ENCODE measurements at regions not wholly inside any gene's neighbourhood (a gene's known extent, or its start where the extent isn't known, plus 50 kb on each side); places are given as distances from the start of the nearest gene placed in this dataset.

- ChIA-PET CTCF (no interaction called here), POLR2A (no interaction called here), SMC1A (ENCODE audit: uncharacterized antibody, unreplicated experiment) (no interaction called here), RAD21 (ENCODE audit: unreplicated experiment) (no interaction called here)
- Histone ChIP-seq H3K27me3 (replicated peaks in 1 of 2; ENCODE audit: control insufficient read depth in 2 of 2, insufficient read depth in 2 of 2, low read length in 1 of 2) (no peaks in the 10 kb centered on the region), H3K9me3 (replicated peaks; ENCODE audit: control insufficient read depth, insufficient read depth, low read length) (no peaks in the 10 kb centered on the region), H3K4me1 (ENCODE audit: control insufficient read depth, insufficient read depth, low read length) (no peaks in the 10 kb centered on the region), H4K20me1 (ENCODE audit: control insufficient read depth, insufficient read depth) (no peaks in the 10 kb centered on the region), H3K4me3 (no peak overlapping the region), H2AFZ (ENCODE audit: control insufficient read depth, low read depth, low read length) (no peak overlapping the region), H3K79me2 (ENCODE audit: control insufficient read depth, insufficient read depth, low read length) (no peaks in the 10 kb centered on the region), H3K9ac (ENCODE audit: control insufficient read depth, insufficient read depth, low read length) (no peak overlapping the region), H3K4me2 (ENCODE audit: control insufficient read depth, insufficient read depth) (no peak overlapping the region), H3K36me3 (ENCODE audit: control insufficient read depth in 2 of 2, insufficient read depth in 2 of 2, low read length in 1 of 2) (no peaks in the 10 kb centered on the region), H3K27ac (ENCODE audit: control insufficient read depth, insufficient read depth) (no peak overlapping the region)
- intact Hi-C loops (cut with micrococcal nuclease; ENCODE audit: unreplicated experiment) = no loop called here
- no peak for TF ChIP-seq STAT3 (IDR thresholded peaks at IDR 0.05; ENCODE audit: low read depth, low read length)
- TF ChIP-seq HDAC2 (IDR thresholded peaks at IDR 0.05) = no peak
- no peak for TF ChIP-seq CEBPB (IDR thresholded peaks at IDR 0.05; ENCODE audit: borderline replicate concordance in 1 of 2, low read depth in 2 of 2, low read length in 2 of 2)
- no peak for TF ChIP-seq ZBTB4 (CRISPR knock-in tag; IDR thresholded peaks at IDR 0.05)
- TF ChIP-seq, protein P1, sequence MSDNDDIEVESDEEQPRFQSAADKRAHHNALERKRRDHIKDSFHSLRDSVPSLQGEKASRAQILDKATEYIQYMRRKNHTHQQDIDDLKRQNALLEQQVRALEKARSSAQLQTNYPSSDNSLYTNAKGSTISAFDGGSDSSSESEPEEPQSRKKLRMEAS (IDR thresholded peaks at IDR 0.05; ENCODE audit: low read depth, low read length) = no peak
- no peak for TF ChIP-seq YY1 (IDR thresholded peaks at IDR 0.05; ENCODE audit: low read depth, low read length)
- TF ChIP-seq PML (IDR thresholded peaks at IDR 0.05; ENCODE audit: low read length) = no peak
- TF ChIP-seq CREM (IDR thresholded peaks at IDR 0.05; ENCODE audit: low read depth) = no peak
- TF ChIP-seq NR2C2 (IDR thresholded peaks at IDR 0.05; ENCODE audit: borderline replicate concordance, control insufficient read depth, insufficient read length, low read depth) = no peak
- no peak for TF ChIP-seq NR2F1 (conservative IDR thresholded peaks at IDR 0.05)
- TF ChIP-seq FOXK2 (IDR thresholded peaks at IDR 0.05) = no peak
- TF ChIP-seq BCL3 (IDR thresholded peaks at IDR 0.05; ENCODE audit: borderline replicate concordance, insufficient read depth, low read depth, low read length, poor library complexity, severe bottlenecking) = no peak
- no peak for TF ChIP-seq ATF7 (IDR thresholded peaks at IDR 0.05; ENCODE audit: low read depth)
- DNase-seq (ENCODE audit: low read depth, low spot score) (no peak), ATAC-seq (no peak), FAIRE-seq (no peak)
- no TSS peak for BruUV-seq (replicated peaks)
- in situ Hi-C loops (cut with MboI) = no loop called here
- WGBS (ENCODE audit: insufficient coverage, insufficient replicate concordance, low lambda C conversion rate, missing lambda C conversion rate) = 10% methylated on average over 3 of the region's 3 CpGs
Measured at GRCh38 chr9:18183974-18184373, 290.0 kb upstream of the ADAMTSL1 start.
